ENCODE measurements at regions not wholly inside any gene's neighbourhood (a gene's known extent, or its start where the extent isn't known, plus 50 kb on each side); places are given as distances from the start of the nearest gene placed in this dataset.

DNA sequence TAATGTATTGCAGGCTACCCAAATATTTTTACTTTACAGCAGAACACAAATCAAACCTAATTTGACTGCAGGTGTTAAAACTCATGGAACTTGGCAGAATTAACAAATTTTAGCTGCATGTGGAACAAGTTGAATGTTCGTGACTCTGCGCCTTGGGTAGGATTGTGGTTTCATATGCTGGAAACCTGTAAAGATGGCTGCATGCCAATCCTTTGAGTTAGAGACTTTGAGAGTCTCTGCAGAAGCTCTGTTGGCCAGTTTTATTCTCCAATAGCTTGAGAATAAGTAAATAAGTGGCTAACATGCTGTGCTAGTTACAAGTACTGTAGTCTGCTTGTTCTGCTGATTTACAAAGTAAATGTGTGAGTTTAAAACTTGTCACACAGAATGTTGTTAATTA, 77.8 kb downstream of the PDE6H start:
- intact Hi-C loops (cut with micrococcal nuclease): no loop called here
- POLR2A ChIA-PET (ENCODE audit: unreplicated experiment): no interaction called here

More for the DNA sequence above, 77.8 kb downstream of the PDE6H start:
- H2BK20ac ChIP-seq (ENCODE audit: low read depth, low read length): no peak overlapping the region
- no peaks in the 10 kb centered on the region for H3K4me1 ChIP-seq (ENCODE audit: control insufficient read depth, insufficient read depth, low read length)
- H3K4me2 ChIP-seq (ENCODE audit: low read depth, low read length): no peak overlapping the region
- H3K36me3 ChIP-seq (ENCODE audit: control insufficient read depth, insufficient read depth, low read length): no peaks in the 10 kb centered on the region
- DNase-seq (no peak), ATAC-seq (ENCODE audit: low read depth) (no peak)
- H3K18ac ChIP-seq (ENCODE audit: low read depth, low read length): no peak overlapping the region
- no peak overlapping the region for H3K27ac ChIP-seq (ENCODE audit: insufficient read depth, low read length)
- H3K56ac ChIP-seq (ENCODE audit: extremely low read depth, insufficient read depth, low read length): no peak overlapping the region
- no peak overlapping the region for H3K23ac ChIP-seq (ENCODE audit: low read depth, low read length)
- H4K5ac ChIP-seq (ENCODE audit: low read depth, low read length): no peak overlapping the region
- H3K27me3 ChIP-seq (ENCODE audit: control insufficient read depth, insufficient read depth, low read length): no peaks in the 10 kb centered on the region
- H2AFZ ChIP-seq (replicated peaks; ENCODE audit: low read length, poor library complexity): no peak overlapping the region
- H4K20me1 ChIP-seq (ENCODE audit: insufficient read depth, low read length): no peaks in the 10 kb centered on the region
- no peak overlapping the region for H3K4ac ChIP-seq (ENCODE audit: low read depth, low read length)
- no peak overlapping the region for H2BK120ac ChIP-seq (ENCODE audit: low read depth, low read length)
- dilution Hi-C loops (cut with HindIII; ENCODE audit: low sequenced_read_pairs, unreplicated experiment): no loop called here
- no TSS peak for BruUV-seq (replicated peaks)
- H3K9me1 ChIP-seq (ENCODE audit: insufficient read depth, low read length): no peaks in the 10 kb centered on the region
- no peaks in the 10 kb centered on the region for H3K79me1 ChIP-seq (ENCODE audit: low read depth in 1 of 2, low read length in 2 of 2)
- no peak overlapping the region for H4K8ac ChIP-seq (ENCODE audit: low read depth in 2 of 2, low read length in 2 of 2)
- H3K9me3 ChIP-seq (ENCODE audit: control insufficient read depth, insufficient read depth, low read length): no peaks in the 10 kb centered on the region
- H4K91ac ChIP-seq (ENCODE audit: insufficient read depth, low read depth, low read length): no peak overlapping the region
- WGBS, 2 experiments (ENCODE audit: extremely low coverage in 2 of 2, insufficient read length in 1 of 2): 50% methylated on average over 2 of the region's 2 CpGs; no CpG with 5 or more reads in 1 of the 2 experiments
- H2AK5ac ChIP-seq (ENCODE audit: low read depth, low read length): no peak overlapping the region
- in situ Hi-C loops (cut with MboI; ENCODE audit: low sequenced_read_pairs): no loop called here
- no peak overlapping the region for H3K4me3 ChIP-seq (ENCODE audit: insufficient read depth, low read depth, low read length)
- TF ChIP-seq RAD21 (IDR thresholded peaks at IDR 0.05; ENCODE audit: low read length): no peak
- no peak for TF ChIP-seq BHLHE40 (IDR thresholded peaks at IDR 0.05; ENCODE audit: low read depth, low read length)
- no peak for TF ChIP-seq MAZ (IDR thresholded peaks at IDR 0.05; ENCODE audit: borderline replicate concordance, low read depth, low read length)
- TF ChIP-seq CHD1 (IDR thresholded peaks at IDR 0.05; ENCODE audit: low read depth, low read length): no peak
- TF ChIP-seq, protein P1, sequence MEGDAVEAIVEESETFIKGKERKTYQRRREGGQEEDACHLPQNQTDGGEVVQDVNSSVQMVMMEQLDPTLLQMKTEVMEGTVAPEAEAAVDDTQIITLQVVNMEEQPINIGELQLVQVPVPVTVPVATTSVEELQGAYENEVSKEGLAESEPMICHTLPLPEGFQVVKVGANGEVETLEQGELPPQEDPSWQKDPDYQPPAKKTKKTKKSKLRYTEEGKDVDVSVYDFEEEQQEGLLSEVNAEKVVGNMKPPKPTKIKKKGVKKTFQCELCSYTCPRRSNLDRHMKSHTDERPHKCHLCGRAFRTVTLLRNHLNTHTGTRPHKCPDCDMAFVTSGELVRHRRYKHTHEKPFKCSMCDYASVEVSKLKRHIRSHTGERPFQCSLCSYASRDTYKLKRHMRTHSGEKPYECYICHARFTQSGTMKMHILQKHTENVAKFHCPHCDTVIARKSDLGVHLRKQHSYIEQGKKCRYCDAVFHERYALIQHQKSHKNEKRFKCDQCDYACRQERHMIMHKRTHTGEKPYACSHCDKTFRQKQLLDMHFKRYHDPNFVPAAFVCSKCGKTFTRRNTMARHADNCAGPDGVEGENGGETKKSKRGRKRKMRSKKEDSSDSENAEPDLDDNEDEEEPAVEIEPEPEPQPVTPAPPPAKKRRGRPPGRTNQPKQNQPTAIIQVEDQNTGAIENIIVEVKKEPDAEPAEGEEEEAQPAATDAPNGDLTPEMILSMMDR (conservative IDR thresholded peaks at IDR 0.05; ENCODE audit: low read depth, low read length): no peak
- TF ChIP-seq RFX5 (IDR thresholded peaks at IDR 0.05; ENCODE audit: low read depth, low read length): no peak
- TF ChIP-seq CEBPB (IDR thresholded peaks at IDR 0.05; ENCODE audit: low read depth, low read length): no peak
- TF ChIP-seq MXI1 (IDR thresholded peaks at IDR 0.05; ENCODE audit: borderline replicate concordance, low read depth, low read length): no peak
- TF ChIP-seq POLR2A (IDR thresholded peaks at IDR 0.05; ENCODE audit: low read depth, low read length): no peak
- no peak for TF ChIP-seq SMC3 (IDR thresholded peaks at IDR 0.05; ENCODE audit: low read depth, low read length)
- no peak for TF ChIP-seq RCOR1 (IDR thresholded peaks at IDR 0.05; ENCODE audit: insufficient replicate concordance, low read length)
- TF ChIP-seq FOS (IDR thresholded peaks at IDR 0.05; ENCODE audit: low read depth, low read length): no peak
- no peak for TF ChIP-seq MAFK (IDR thresholded peaks at IDR 0.05; ENCODE audit: low read depth, low read length)
- TF ChIP-seq, protein P2, sequence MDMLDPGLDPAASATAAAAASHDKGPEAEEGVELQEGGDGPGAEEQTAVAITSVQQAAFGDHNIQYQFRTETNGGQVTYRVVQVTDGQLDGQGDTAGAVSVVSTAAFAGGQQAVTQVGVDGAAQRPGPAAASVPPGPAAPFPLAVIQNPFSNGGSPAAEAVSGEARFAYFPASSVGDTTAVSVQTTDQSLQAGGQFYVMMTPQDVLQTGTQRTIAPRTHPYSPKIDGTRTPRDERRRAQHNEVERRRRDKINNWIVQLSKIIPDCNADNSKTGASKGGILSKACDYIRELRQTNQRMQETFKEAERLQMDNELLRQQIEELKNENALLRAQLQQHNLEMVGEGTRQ (IDR thresholded peaks at IDR 0.05; ENCODE audit: low read depth, low read length): no peak
- no peak overlapping the region for H3K14ac ChIP-seq (replicated peaks; ENCODE audit: low read depth, low read length)
- CTCF ChIA-PET: no interaction called here
- no peak overlapping the region for H3K9ac ChIP-seq (ENCODE audit: low read depth, low read length)
- H2AK9ac ChIP-seq (replicated peaks; ENCODE audit: low read depth, low read length, poor library complexity): no peak overlapping the region
- no peak overlapping the region for H2BK15ac ChIP-seq (ENCODE audit: low read depth, low read length)
- H2BK5ac ChIP-seq (ENCODE audit: low read depth, low read length, poor library complexity, severe bottlenecking): no peak overlapping the region
